GM12878 (cell line): ENCODE measurements at regions not wholly inside any gene's neighbourhood (a gene's known extent, or its start where the extent isn't known, plus 50 kb on each side); places are given as distances from the start of the nearest gene placed in this dataset.

Source experiments
- BCL3 ChIP-seq: IDR thresholded peaks from 2 replicates; pipeline ENCODE4 v1.6.1; 2011; ENCODE audit warnings: borderline replicate concordance, low read depth, mild to moderate bottlenecking, moderate library complexity, low read length; ENCODE audit not compliant: insufficient read depth, poor library complexity, severe bottlenecking
- CTCF ChIP-seq, 3 experiments: IDR thresholded peaks in 2 of 3; conservative IDR thresholded peaks in 1 of 3; 2 replicates each; pipeline ENCODE4 v1.5.1; 2011; ENCODE audit warnings: low read depth in 3 of 3, low read length in 3 of 3, mild to moderate bottlenecking in 3 of 3, control low read depth in 2 of 3, moderate library complexity in 2 of 3, inconsistent platforms in 1 of 3, mixed read lengths in 1 of 3; ENCODE audit not compliant: control insufficient read depth in 2 of 3, insufficient read depth in 1 of 3; ENCODE audit errors: extremely low read depth in 1 of 3
- FOXM1 ChIP-seq: IDR thresholded peaks from 2 replicates; pipeline ENCODE4 v1.6.1; 2012; ENCODE audit warnings: low read depth, mild to moderate bottlenecking, inconsistent platforms, low read length, moderate library complexity
- YBX1 ChIP-seq: fragments of 450-650 bp; IDR thresholded peaks from 2 replicates; pipeline ENCODE4 v1.6.1; 2016; ENCODE audit warnings: antibody characterized with exemption
- ZNF592 ChIP-seq: fragments of 450-650 bp; IDR thresholded peaks from 2 replicates; pipeline ENCODE4 v1.6.1; 2017; ENCODE audit warnings: mild to moderate bottlenecking, moderate library complexity
- ZNF687 ChIP-seq: fragments of 450-650 bp; IDR thresholded peaks from 2 replicates; pipeline ENCODE4 v1.6.1; 2017; ENCODE audit warnings: mild to moderate bottlenecking, moderate library complexity

GRCh38 chr11:43129329-43129728, 182.5 kb upstream of the API5 start (continued):
- TF ChIP-seq ZNF592 (no peak), FOXM1 (no peak), YBX1 (no peak), BCL3 (no peak), CTCF (IDR thresholded peaks at IDR 0.05 in 2 of 3, conservative IDR thresholded peaks at IDR 0.05 in 1 of 3; ENCODE audit: control insufficient read depth in 2 of 3, extremely low read depth in 1 of 3, insufficient read depth in 1 of 3, low read depth in 3 of 3, low read length in 3 of 3) (no peak), ZNF687 (no peak)
